ENCODE measurements at regions not wholly inside any gene's neighbourhood (a gene's known extent, or its start where the extent isn't known, plus 50 kb on each side); places are given as distances from the start of the nearest gene placed in this dataset.
"Not testable (repeated sequence)": the region's sequence is repeated elsewhere in the genome, so short reads cannot be mapped to it uniquely, and the experiment has no call there.

GRCh38 chr16:79914961-79915720, 314.6 kb upstream of the MAF start:
- no peak for DNase-seq

DNA sequence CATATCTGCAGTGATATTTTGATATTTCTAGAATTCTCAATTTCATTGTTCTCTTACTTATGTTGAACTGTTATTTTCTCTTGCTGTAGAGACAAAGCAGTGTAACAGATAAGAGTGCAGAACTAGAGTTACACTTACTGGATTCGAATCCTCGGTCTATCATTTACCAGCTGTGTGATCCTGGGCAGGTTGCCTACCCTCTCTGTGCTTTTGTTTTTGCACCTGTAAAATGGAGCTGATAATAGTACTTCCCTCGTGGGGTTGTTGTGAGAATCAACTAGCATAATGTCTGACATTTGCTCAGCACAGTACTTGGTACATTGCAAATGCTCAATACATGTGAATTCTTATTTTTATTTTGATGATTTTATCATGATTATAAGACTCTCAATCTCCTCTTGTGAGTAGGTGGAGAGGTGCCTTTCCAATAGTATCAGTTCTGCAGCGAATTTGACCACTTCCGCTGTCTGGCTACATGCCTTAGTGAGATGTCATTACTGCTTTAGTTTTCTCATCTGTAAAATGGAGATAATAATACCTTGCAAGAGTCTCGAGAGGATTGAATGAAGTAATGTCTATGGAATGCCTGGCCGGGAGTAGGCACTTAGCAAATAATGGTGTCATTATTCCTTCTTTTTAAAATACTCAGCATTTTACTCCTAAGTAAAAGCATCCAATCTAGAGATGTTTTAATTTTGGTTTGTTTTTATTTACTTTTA, 312.2 kb upstream of the MAF start:
- no peak for DNase-seq

DNA sequence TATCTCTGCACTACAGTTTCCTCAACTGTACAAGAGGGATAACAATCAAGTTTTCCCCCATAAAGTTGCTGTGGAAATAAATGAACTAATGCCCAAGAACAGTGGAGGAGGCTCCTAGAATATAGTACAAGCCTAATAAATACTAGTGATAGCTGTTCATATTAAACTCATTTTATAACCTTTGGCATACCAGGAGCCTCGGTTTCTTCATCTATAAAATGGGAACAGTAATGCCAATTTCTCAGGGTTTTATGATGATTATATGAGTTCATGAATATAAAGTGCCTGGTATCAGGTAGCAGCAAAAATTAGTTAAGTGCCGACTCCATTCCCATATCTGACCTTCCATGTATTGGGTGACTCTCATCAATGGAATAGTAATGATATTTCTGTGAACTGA, 311.1 kb upstream of the MAF start:
- DNase-seq = no peak

GRCh38 chr16:79909571-79909970, 309.0 kb upstream of the MAF start:
- DNase-seq = no peak

DNA sequence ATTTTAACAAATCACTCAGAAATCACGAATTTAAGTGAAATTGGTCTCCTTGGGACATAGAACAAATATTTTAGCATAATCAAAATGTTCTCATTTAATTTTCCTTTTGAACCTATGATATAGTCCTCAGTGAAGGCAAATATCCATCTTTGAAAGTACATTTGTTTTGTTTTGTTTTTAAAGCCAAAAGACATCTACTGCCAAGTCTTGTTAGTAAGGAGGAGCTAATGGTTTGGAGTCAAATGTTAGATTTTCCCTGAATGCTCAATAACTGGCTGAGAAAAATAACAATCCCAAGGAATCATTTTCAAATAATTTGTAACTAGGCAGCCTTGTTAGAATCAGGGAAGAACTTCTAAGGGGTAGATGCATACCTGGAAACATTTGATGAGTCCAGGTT, 302.9 kb upstream of the MAF start:
- DNase-seq = no peak

DNA sequence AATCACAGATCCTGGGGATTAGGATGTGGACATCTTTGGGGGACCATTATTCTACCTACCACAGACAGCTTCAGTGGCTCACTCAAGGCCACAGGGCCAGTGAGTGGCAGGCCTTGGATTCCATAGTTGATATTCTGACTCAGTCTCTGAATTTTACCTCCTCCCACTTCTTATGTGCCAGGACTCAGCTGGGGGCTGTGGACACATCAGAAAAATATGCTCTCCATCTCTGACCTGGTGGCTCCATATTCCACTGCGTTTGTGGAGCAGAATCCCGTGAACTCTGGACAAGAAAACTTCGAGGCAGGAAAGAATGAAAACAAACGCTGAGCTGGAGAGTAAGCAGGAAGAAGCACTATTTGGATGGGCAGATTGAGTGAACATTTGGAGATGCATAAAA, 301.8 kb upstream of the MAF start:
- DNase-seq = no peak

- no peak for DNase-seq
Measured at GRCh38 chr16:79901522-79901921, 301.0 kb upstream of the MAF start.

DNA sequence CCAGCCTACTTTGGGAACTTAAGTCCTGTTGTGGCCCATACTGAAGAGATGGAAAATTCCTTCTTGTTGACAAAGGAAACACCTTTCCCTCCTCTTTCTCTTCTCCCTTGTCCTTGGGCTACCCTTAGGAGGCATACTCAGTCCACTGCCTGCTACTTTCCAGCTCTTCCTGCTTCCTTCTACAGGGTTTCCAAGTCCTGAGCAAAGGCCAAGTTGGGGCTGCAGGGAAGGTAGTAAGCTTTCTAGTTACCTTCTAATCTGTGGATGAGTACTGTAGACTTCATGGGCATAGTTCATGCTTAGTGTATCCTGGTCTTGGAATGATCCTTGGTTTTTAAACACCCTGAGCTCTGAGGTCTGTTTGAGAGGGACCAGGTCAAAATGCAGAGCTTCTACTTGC, 299.2 kb upstream of the MAF start:
- no peak for DNase-seq

DNA sequence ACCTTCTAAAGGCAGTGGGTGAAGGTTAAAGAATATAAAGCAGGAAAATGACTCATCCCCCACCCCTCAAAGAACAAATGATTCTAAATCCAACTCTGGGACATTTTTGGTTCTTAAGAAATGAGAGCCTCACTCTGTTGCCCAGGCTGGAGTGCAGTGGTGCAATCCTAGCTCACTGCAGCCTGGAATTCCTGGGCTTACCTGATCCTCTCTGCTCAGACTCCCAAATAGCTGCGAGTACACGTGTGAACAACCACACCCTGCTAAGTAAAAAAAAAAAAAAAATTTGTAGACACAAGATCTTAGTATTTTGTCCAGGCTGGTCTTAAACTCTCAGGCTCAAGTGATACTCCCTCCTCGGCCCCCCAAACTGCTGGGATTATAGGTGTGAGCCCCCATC, 298.8 kb upstream of the MAF start:
- no peak for DNase-seq

GRCh38 chr16:79898703-79899102, 298.2 kb upstream of the MAF start:
- no peak for DNase-seq

DNA sequence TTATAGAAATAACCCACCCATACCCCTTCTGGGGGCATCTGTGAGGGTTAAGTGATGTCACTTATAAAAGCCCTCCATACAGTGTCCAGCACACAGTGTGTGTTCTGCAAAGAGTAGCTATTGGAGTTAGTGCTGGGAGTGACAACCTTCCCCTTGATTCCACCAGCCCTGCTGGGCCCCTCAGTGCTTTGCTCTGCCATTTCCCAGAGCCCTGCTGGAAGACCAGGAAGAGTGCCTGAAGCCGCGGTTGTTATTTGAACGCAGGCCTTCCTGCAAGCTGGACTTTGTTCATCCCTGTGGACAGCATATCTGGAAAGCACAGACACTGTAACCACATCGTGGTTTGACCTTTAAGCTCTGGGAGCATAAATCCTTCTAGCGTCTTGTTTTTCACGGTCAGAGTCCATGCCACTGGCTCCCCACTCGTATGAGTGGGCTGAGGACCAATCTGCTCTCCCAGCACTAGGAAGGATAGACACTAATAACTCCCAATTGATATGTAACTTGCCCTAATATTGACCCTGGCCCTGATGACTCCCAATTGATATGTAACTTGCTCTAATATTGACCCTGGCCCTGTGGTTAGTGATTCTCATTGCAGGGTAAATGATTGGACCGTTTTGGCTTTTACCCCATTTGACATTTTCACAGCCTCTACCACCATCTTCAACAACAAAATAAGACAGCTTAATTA, 297.1 kb upstream of the MAF start:
- DNase-seq = no peak

- DNase-seq = no peak
Measured at GRCh38 chr16:79897104-79897452, 296.5 kb upstream of the MAF start.

- no peak for DNase-seq
Measured at GRCh38 chr16:79895917-79896203, 295.3 kb upstream of the MAF start.

DNA sequence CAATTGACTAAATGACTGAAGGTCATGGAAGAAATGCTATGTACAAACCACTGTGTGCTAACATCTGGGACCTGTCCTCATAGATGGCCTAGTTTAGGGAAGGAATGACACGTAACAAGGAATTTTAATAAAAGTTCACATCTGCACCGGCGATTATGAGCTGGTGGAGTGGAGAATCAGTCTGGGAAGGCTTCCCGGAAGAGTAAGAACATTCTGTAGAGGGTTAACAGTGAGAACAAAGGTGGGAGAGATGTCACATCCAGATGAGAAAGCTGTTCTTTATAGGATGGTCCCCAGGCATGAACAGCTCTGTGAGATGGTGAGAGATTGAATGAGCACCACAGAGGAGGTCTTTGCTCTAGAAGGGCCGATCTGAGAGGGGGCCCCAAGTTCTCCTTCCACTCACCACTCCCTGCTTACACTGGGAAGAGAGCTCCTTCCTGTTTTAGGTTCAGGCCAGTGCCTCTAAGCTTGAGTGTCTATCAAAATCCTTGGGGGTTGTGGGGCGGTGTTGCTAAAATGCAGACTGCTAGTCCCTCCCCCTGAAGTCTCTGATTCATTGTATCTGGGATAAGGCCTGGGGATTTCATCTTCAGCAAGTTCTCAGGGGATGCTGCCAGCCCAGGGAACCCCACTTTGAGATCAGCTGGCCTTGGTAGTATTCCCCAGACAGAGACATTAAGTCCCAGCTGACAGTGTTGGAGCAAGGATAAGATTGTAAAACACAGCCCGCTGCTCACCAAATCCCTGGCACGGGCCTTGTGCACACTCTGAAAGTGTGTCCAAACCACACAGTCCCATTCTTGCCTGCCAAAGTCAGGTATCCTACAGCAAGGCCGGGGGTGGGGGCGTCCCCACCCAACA, 294.7 kb upstream of the MAF start:
- no peak for DNase-seq

- DNase-seq = no peak
Measured at GRCh38 chr16:79893445-79893844, 292.9 kb upstream of the MAF start.

DNA sequence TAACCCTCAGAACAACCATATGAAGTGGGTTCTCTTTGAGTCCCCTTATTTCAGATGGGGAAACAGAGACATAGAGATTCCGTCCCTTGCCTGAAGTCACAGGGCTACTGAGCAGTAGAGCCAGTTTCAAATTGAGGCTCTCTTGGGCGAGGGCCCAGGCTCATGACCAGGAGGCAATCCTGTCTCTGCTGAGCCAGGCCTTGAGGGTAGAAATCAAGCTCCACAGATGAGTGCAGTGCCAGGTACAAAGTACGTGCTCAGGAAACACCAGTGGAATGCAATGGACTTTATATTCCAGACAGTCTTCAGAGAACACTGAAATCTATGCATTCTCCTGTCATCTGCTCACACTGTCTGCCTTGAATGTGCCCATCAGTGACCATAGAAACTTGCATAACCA, 291.7 kb upstream of the MAF start:
- DNase-seq = no peak

- no peak for DNase-seq
Measured at GRCh38 chr16:79891458-79891857, 290.9 kb upstream of the MAF start.

DNA sequence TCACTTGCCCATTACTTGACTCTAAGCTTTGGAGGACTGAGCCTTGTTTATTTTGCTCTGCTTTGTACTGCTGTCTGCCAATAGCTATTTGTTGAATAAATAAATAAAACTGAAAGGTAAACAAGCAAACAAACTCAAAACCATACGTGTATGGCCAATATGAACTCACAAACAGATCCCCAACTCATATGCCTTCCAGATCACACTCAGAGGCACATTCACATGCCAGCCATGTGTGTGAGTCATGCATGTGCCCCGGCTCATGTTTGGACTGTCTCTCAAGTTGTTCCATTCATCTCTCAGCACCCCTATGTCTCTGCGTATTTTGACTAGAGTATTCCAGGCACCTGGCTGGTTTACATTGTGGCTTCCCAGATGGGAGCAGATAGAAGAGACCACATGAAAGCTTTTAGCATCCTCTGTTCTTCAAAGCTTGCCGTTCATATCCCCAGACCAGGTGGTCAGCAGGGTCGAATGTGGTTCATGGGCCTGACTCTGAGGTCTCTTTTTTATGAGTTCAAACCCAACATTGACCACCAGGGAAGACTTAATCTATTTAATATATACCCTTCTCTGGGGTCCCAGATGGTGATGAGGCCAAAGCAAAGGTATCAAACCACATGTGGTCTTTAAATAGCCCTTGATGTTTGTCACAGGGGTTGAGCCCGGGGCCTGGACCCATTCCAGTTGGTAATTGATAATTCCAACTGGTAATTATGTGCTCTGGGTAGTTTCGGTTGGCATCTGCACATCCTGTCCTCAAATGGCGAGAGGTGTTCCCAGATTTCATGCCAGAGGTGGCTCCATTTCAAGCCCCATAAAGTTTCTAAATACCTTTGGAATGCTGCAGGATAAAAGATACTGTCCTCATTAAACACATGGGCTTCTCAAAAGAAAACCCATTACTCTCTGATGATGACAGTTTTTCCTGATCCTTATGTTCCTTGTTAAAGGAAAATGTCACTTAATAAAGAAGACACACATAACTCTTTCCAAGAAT, 287.3 kb upstream of the MAF start:
- DNase-seq = no peak

DNA sequence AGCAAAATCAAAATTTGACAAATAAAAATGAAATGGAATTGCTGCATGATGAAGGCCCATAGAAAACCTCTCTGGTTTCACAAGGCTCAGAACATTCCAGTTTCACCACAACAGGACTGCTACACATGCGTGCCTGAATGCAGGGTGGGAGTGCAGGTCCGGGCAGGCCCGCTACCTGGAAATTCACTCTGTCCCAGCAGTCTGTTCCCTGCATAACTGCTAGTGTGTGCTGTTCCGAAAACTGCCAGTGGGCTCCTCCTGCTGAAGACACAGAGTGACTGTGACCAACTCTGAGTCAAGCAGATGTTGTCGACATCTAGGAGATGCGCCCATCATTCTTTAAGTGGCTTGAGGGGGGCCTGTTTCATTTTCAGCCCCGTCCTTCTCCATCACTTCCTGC, 284.8 kb upstream of the MAF start:
- DNase-seq = no peak

- no peak for DNase-seq
Measured at GRCh38 chr16:79883494-79883893, 283.0 kb upstream of the MAF start.

DNA sequence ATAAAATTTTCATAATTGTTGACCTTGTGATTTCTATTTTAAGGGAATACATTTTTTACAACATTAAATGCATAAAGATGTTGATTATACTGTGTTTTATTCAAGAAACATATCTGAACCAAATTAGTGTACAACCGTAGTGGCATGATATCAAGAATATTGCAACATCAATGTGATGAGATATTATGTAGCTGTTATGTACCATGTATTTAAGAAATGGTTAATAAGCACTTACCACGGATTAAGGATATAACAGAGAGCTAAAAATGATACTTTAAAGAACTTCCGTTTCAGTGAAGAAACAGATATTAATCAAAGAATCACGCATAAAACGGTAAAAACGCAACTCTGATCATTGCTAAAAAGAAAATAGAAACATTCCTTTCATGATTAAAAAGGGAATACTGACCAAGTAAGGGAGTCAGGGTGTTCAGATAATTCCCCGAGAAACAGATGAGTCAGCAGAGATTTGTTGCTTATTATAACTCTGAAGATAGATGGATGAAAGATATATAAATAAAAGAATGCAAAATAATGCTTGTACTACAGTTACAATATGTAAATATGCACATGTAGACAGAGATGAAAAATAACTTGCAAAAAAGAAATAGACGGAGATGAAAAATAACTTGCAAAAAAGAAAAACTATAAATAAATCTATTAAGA, 281.9 kb upstream of the MAF start:
- no peak for DNase-seq

DNA sequence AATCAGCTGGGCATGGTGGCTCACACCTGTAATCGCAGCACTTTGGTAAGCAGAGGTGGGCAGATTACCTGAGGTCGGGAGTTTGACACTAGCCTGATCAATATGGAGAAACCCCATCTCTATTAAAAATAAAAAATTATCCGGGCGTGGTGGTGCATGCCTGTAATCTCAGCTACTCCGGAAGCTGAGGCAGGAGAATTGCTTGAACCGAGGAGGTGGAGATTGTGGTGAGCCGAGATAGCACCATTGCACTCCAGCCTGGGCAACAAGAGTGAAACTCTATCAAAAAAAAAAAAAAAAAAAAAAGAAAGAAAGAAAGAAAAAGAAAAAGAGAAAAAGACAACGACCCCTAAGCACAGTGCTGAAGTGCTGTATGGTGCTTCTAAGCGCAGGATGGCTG, 280.6 kb upstream of the MAF start:
- not testable (repeated sequence) for DNase-seq

Measured in SHP77 treated with DMSO at 0.1 percent for 48 hours (cell line).